ENCODE measurements at regions not wholly inside any gene's neighbourhood (a gene's known extent, or its start where the extent isn't known, plus 50 kb on each side); places are given as distances from the start of the nearest gene placed in this dataset.
A peak's percentile ranks its signal among the peaks of the same experiment; 100 is the strongest.

GRCh38 chr19:29268103-29268502 lies 55.2 kb upstream of the UQCRFS1 start:
- Histone ChIP-seq H3K36me3 (ENCODE audit: control insufficient read depth in 2 of 4, insufficient read depth in 4 of 4, low read length in 3 of 4) (0 out of 8 replicates have a peak, but pooled peaks cover 0 to 2% (median 0%) of the 10 kb centered on the region in 4 experiments), H2AFZ (ENCODE audit: low read length) (no peak overlapping the region), H4K91ac (replicated peaks; ENCODE audit: insufficient read length, low read length) (no peak overlapping the region), H2BK120ac (replicated peaks; ENCODE audit: low read depth, low read length) (no peak overlapping the region), H3K79me1 (ENCODE audit: low read depth, low read length) (no peaks in the 10 kb centered on the region), H2AK5ac (ENCODE audit: low read depth, low read length) (no peak overlapping the region), H2BK5ac (ENCODE audit: low read depth, low read length) (no peak overlapping the region), H3K18ac (ENCODE audit: extremely low read depth, low read length) (no peak overlapping the region; the same call in 1 of the 2 replicates), H3K23ac (ENCODE audit: insufficient read length) (no peak overlapping the region), H3K56ac (replicated peaks; ENCODE audit: insufficient read length, low read depth, low read length) (no peak overlapping the region), H3K27me3 (replicated peaks in 1 of 4; ENCODE audit: control insufficient read depth in 3 of 4, extremely low read depth in 1 of 4, insufficient read depth in 3 of 4, low read length in 3 of 4) (no peaks in the 10 kb centered on the region; a peak in 3 of 7 replicates), H3K4me1 (replicated peaks in 1 of 4; ENCODE audit: control insufficient read depth in 3 of 4, insufficient read depth in 4 of 4, low read length in 3 of 4) (peaks cover 0 to 6% (median 1%) of the 10 kb centered on the region in 4 experiments; a peak in 4 of 7 replicates), H3K23me2 (ENCODE audit: low read depth, low read length) (no peaks in the 10 kb centered on the region), H3K14ac (ENCODE audit: insufficient read length) (no peak overlapping the region), H3K27ac (ENCODE audit: low read depth, low read length) (no peak overlapping the region), H3K4me2 (ENCODE audit: insufficient read depth in 1 of 2, low read depth in 2 of 2, low read length in 2 of 2) (no peak overlapping the region), H4K20me1 (replicated peaks in 1 of 2; ENCODE audit: control insufficient read depth in 1 of 2, insufficient read depth in 2 of 2, low read length in 2 of 2) (no peaks in the 10 kb centered on the region), H2BK20ac (ENCODE audit: low read length) (no peak overlapping the region), H3K4ac (replicated peaks; ENCODE audit: insufficient read length, low read depth, low read length) (no peak overlapping the region), H2BK15ac (ENCODE audit: low read length) (0 out of 2 replicates have a peak overlapping the region, but pooled peaks have one; percentile 72), H3K79me2 (ENCODE audit: control insufficient read depth in 1 of 2, insufficient read depth in 2 of 2, low read length in 2 of 2) (no peaks in the 10 kb centered on the region), H3K4me3 (ENCODE audit: extremely low read depth in 1 of 4, insufficient read depth in 2 of 4, low read depth in 3 of 4, low read length in 4 of 4) (no peak overlapping the region), H3K9me3 (ENCODE audit: insufficient read depth in 2 of 2, low read depth in 1 of 2, low read length in 1 of 2) (0 out of 4 replicates have a peak, but pooled peaks cover 0 to 3% of the 10 kb centered on the region in 2 experiments), H4K8ac (ENCODE audit: extremely low read depth, insufficient read depth, low read length) (peak overlapping the region; percentile 58; the same call in 1 of the 2 replicates), H4K5ac (ENCODE audit: insufficient read length, low read depth, low read length) (no peak overlapping the region), H3K9ac (replicated peaks in 1 of 4; ENCODE audit: extremely low read depth in 1 of 4, low read depth in 3 of 4, low read length in 3 of 4) (no peak overlapping the region), H2BK12ac (ENCODE audit: low read depth, low read length) (no peak overlapping the region)
- TF ChIP-seq RFX5 (IDR thresholded peaks at IDR 0.05; ENCODE audit: borderline replicate concordance, low read depth, low read length) (no peak), RAD21 (IDR thresholded peaks at IDR 0.05 in 1 of 2, conservative IDR thresholded peaks at IDR 0.05 in 1 of 2; ENCODE audit: low read depth in 2 of 2, low read length in 2 of 2) (peak in 1 of 2 experiments; percentile 27; a peak in 1 of 4 replicates)
- 90% methylated on average over 15 of the region's 17 CpGs; no CpG with 5 or more reads in 1 of the 2 experiments for WGBS, 2 experiments (ENCODE audit: extremely low coverage in 1 of 2, insufficient coverage in 1 of 2, insufficient read length in 1 of 2, insufficient replicate concordance in 2 of 2, low coverage in 1 of 2, low lambda C conversion rate in 2 of 2, missing lambda C conversion rate in 1 of 2)
- no peak for FAIRE-seq
- DNase-seq (ENCODE audit: low read depth in 1 of 2, low spot score in 2 of 2): no peak
- ChIA-PET POLR2A (ENCODE audit: partially characterized antibody) (no interaction called here), CTCF (ENCODE audit: partially characterized antibody) (interaction anchor here (1.0 to 2.6 kb wide), 5 partner anchors 9 to 256 kb away, joined by 3 to 8 read pairs (median 7); no protein-coding TSS in a partner anchor)
